Activated CD4-positive, alpha-beta T cell treated with anti-CD3 and anti-CD28 coated beads, Interleukin-10, Interleukin-2, amounts not matched to agents 100 ng/mL and 50 ng/mL, durations not matched to agents 16 hours and 8 hours (primary cell): ENCODE measurements at regions not wholly inside any gene's neighbourhood (a gene's known extent, or its start where the extent isn't known, plus 50 kb on each side); places are given as distances from the start of the nearest gene placed in this dataset.
"Not testable (repeated sequence)": the region's sequence is repeated elsewhere in the genome, so short reads cannot be mapped to it uniquely, and the experiment has no call there.

ENCODE experiments used
- DNase-seq: peaks from one replicate; pipeline ENCODE4 v3.0.0-alpha.2; 2020

DNA sequence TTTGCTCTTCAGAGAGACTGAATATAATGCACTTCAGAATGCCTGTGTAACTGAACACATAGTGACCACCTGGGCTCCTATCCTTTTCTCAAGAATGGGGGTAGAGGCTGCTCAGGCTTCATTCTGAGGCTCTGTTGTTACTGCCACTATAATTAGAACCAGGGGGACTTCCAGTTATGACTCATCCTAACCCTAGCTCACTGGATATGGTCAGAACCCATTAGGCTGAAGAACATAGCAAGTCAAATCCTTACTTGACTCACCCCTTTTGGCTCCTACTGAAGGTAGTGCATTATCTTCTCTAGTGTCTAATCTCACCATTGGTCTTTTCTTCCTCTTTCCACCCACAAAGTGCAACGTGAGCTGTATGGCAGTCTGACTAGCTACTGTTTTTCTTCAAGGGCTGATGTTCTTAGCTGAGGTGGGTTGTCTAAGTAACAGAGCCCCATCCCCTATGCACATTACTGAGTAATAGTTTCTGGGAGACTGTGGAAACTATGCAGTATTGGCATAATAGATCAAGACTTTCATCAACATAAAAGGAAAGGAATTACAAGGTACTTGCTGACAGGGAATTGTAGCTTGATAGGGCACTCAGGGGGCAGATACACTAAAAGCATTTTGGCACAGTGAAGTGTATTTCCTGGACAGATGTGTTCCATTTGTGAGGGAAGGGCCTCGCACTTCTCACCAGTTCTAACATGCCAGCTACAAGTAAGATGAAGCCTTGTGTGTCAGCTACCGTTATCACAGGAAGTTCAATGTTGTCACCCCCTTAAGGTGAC is 431.0 kb upstream of the MEF2C start:
- DNase-seq = peak; percentile 86

DNA sequence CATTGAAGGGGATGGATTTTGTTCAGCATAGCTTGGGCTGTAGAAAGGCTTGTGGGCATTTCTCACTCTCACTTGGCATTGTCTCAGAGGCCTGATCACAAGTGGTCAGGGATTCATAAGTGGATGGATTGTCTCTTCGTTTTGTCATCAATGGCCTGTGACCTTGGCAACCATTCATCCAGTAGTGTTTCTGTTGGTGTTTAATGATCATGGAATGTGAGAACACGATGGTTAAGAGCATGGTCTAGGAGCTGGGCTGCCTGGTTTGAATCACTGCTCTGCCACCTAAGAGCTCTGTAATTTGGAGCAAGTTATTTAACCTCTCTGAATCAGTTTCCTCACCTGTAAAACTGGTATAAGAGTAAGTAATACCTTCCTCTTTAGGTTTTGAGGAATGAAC is 430.1 kb upstream of the MEF2C start:
- peak; percentile 34 for DNase-seq

DNA sequence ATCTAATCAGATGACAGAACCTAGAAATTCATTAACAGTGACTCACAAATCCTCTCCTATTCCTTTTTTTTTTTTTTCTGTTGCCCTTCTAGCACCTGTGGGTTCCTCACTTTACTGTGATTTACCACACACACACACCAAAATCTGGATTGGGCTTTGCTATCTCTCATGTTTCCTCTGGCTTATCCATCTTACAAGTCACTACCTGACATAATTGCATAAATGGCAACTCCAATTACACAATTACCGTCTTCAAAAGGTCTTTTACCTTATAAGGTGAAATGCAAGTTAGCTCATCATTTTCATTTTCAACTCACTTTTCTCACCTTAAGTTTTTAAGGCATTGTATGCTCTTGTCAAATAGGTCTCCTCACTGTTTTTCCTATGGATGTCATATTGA is 426.3 kb upstream of the MEF2C start:
- no peak for DNase-seq

DNA sequence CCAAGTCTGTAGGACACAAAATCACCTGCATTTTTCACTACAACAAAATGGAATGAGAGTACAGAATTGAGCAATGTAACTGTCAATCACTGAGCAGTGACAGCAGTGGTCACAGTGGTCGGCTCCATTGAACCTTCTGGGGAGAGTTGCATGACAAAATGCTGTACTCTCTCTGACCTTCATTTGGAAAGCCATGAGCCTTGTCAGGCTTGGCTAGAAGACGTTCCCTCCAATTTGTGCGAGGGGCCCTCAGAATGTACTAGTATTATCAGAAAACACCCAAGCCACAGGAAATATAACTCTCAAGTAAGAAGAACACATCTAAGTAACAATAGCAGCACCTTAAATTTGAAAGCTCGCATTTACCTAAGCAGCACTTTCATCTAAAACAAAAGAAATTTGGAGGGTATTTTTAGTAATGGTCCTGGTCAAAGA is 425.6 kb upstream of the MEF2C start:
- no peak for DNase-seq

DNA sequence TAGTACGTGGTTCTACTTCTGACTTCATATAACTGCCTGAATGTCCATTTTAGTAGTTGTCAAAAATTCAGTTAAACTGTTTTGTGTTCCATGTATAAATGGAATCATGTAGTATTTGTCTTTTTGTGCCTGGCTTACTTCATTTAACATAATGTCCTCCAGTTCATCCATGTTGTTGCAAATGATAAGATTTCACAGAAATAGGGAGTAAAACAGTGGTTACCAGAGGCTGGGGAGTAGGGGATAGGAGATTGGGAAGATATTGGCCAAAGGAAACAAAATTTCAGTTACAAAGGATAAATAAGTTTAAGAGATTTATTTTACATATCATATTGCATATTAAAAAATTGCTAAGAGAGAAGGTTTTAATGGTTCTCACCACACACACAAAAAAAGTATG is 425.0 kb upstream of the MEF2C start:
- no peak for DNase-seq

DNA sequence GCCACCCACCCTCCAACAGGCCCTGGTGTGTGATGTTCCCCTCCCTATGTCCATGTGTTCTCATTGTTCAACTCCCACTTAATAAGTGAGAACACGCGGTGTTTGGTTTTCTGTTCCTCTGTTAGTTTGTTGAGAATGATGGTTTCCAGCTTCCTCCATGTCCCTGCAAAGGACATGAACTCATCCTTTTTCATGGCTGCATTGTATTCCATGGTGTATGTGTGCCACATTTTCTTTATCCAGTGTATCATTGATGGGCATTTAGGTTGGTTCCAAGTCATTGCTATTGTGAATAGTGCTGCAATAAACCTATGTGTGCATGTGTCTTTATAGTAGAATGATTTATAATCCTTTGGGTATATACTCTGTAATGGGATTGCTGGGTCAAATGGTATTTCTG is 424.2 kb upstream of the MEF2C start:
- DNase-seq = not testable (repeated sequence)

DNA sequence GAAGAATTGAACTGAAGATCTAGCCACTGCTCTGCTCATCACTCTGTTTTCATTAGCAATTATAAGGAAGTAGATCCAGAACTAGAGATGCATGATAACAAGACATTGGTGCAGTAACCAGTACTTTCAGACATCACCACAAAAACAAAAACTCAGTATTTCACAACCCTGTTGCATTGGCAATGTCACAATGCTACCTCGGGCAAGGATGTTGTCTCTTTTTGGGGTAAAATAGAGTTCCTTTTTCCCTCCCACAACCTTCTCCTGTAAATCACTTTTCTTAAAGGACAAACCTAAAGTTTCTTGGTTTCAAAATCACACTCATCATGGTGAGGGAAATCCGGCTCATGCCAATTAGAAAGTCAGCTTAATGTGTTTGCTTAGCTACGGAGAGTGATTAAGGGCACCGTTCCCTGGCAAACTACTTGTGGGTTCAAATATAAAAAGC is 420.1 kb upstream of the MEF2C start:
- no peak for DNase-seq

DNA sequence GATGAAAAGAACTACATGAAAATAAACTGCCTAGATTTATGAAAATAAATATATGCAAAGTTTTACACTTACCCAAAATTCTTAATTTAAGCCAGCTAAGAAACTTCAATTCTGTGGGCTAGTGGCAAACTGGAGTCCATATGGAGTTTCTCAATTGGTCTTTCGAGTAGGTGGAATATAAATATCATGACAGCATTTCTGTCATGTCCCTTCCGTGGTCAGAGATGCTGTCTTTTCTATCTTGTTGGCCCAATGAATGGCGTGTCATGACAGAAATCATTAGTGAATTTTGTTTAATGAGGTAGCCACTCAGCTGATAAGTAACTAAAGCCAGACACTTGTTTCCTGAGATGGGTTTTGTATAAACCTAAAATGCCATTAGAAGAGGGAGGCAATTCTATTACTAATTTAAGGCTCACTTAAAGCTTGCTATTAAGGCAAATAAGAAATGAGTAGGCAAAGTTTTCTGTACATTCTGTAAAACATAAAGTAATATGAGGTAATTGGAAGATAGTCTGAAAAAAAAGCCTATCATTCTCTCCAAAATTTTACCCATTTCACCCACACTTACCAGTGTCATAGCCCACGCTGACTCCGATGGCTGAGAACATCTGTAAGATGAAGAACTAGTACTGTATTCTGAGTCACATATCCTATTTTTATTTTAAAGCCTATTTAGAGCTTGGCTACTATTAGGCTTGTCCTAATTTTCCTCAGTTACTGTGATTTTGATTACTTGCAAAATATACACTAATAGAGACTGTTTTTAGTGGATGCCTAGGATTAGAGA is 419.3 kb upstream of the MEF2C start:
- DNase-seq = no peak

DNA sequence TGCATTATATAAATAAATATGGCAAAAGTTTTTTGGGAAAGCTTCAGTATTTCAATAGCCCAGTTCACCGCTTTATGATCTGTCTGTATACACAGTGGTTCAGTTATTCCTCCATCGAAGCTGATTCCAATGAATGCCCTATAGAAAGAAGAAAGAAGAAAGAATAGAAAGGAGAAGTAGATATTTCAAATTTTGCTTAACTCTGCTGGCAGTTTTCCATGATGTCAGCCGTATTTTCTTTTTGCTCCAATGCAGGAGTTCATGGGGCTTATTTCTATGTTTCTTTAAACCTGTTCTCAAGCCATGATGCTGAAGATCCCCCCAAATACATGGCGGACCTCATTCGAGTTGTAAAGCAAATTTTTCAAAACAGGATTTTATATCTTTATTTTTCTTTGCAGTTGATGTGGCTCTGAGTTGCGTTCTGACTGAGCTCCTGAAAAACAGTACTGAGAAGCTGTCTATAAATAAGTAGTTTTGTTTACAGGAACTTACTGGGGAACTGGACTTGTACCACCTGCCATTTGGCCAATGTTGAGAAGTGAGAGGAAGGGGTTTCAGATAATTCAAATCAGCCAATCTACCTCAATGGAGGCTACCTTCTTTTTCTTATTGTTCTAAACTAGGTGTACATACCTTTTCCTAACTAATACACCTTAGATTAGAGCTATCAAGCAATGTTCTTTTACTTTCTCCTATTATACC is 418.5 kb upstream of the MEF2C start:
- no peak for DNase-seq

DNA sequence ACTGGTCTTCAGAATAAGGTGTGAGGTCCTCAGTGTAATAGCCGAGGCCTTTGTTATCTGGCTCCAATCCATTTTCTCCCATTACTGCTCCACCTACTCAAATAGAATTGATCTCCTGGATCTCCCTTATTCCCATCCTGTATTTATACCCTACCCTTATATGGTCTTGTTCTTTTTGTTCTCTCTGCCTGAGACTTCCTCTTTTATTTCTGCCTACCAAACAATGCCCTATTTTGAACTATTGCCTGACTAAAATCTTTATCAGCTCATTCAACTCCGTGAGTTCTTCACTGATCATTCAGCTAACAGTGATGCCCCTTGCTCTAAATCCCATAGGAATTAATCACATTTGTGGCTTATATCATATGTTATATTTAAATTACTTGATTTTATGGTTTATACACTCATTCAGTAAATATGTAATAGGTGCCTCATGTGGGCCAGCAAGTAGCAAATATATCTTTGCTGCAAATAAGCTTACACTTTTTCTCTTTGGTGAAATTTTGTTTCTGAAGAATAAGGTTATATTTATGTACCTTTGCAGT is 417.5 kb upstream of the MEF2C start:
- DNase-seq = no peak

DNA sequence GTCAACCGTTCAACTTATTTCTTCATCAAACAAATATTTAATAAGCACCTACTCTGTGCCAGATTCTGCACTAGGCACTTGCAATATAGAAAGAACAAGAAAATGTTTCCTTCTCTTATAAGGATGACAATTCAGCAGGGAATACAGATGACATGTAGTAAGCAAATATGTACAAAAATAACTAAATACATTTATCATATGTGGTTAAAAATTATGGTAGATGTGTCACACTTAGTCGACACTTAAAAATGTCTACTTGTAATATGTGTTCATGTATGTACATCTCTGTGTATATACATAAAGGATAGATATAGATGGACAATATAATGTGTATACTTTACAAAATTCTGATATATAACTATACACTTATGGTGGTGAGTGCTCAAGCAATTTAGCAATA is 417.0 kb upstream of the MEF2C start:
- DNase-seq = no peak

DNA sequence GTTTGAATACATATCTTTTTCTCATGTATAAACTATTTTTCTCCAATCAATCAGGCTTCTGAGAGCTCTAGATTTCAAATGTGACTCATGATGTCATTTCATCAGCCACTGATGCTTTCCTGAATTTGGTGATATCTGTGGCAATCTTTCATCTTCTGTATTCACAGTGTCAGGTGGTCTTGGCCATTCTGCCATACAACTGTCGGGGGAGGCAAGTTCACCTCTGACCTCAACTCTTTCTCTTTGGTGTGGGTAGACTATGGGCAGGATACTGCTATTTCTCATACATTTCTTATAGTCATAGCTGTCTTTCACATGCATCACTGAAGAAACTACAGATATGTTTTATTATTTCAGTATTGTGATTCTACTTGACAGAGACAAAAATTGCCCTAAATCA is 414.1 kb upstream of the MEF2C start:
- DNase-seq = no peak

DNA sequence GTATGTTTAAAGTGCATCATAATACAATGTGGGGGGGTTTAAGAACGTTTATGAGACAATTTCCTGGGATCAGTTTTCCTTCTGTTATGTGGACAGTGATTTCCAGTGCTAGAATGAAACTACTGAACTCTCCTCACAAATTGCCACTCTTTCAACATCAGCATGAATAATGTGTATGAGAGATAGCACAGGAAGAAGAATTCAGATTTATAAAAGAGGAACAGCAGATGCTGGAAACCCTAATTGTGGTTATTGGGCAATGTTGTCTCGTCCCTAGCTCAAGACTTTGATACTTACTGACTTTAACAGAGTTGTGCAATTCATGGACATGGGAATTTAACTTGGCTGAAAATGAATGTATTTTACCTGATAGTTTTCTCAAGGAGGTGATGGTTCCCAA is 410.8 kb upstream of the MEF2C start:
- no peak for DNase-seq

DNA sequence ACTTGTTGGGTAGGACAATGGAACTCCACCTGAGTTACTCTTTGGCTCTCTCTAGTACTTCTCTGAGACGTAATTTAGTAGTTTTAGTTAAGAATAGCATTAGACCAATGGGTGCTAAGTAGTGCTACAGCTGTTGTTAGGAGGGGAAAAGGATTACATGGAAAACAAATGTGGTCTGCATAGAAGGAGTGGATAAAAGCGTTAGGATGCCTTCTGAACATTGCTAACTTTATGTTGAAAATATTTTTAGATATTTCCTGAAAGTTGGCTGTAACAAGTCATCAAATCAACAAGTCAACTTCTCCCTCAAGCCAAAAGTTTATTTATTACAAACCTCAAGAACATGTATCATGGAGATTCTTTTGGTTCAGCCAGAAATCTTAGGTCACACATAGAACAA is 409.5 kb upstream of the MEF2C start:
- no peak for DNase-seq

DNA sequence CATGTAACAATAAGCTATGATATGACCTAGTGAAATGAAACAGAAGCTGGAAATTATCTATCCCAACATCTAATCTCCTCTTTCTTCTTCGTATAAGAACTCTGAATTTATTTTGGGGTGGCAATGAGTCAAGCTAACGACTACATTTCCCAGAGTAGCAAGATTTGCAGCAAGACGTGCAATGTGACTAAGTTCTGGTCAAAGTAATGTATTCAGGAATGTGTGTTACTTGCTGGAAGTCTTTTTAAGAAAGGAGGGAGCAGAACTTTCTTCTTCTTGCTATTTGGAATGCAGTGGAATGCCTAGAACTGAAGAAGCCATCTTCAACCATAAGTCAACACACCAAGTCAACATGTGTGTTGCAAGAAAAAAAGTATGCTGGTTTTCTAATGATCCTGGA is 406.6 kb upstream of the MEF2C start:
- DNase-seq = no peak

DNA sequence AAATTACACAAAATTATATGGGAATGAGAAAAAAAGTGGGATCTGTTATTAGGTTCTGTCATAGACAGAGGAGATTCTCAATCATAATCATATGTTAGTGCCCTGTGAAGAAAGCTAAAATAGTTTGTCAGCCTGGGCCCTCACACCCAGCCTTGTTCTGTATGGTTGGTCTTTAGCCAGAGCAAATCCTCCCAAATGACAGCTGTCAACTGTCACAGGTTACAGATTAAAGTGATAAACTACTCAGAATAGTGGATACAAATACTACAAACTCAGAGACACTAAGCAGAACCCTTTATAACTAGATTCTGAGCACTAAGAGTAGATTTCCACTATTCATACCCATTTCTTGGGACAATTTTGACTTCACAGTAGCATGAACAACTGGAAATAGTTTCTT is 405.0 kb upstream of the MEF2C start:
- DNase-seq = no peak

DNA sequence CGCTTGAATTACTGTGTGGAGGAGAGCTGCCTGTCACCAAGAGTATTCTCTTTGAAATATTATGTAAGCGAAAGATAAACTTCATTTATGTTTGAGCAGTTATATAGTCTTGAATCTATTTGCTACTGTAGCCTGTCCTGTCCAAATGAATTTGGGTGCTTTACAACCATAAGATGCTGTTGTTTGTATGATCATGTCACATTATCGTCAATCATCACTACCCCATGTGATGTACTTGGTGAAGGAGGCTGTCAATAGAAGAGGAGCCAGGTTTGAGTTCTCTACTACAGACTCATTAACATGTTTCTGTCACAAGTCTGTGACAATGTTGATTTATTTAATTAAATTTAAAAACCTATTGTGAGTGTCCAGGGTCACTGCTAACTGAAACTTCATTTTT is 403.3 kb upstream of the MEF2C start:
- DNase-seq = no peak

DNA sequence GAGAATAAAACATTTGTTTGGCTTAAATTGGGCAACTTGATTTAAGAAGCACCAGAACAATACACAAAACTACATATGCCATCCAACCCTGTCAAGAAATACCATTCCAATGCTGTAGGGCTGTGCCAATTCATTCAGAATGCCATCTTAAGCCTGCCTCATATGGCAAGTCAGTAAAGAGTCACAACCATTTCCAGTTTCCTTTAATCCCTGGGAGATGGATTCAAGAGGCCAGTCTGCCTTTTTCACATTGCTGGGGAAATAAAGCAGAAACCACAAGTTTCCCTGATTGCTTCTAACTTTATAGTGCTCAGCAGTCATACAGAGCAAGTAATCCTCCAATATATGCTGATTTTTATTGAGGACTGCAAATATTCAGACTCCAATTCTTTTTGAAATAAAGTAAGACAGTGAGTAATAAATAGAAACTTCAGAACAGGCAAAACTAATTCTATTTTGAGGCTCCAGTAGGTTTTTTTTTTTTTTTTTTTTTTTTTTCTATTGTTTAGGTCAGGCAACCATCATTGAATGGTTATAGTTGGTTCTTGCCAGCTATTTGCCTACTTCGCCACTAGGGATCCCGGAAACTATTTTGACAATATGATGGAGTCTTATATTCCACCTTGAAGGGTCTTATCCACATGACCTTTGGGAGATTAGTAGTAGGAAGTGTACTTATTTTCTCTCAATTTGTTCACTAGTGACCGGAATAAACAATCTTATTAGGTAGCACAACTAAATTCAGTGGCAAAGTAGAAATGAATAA is 400.9 kb upstream of the MEF2C start:
- DNase-seq = no peak

DNA sequence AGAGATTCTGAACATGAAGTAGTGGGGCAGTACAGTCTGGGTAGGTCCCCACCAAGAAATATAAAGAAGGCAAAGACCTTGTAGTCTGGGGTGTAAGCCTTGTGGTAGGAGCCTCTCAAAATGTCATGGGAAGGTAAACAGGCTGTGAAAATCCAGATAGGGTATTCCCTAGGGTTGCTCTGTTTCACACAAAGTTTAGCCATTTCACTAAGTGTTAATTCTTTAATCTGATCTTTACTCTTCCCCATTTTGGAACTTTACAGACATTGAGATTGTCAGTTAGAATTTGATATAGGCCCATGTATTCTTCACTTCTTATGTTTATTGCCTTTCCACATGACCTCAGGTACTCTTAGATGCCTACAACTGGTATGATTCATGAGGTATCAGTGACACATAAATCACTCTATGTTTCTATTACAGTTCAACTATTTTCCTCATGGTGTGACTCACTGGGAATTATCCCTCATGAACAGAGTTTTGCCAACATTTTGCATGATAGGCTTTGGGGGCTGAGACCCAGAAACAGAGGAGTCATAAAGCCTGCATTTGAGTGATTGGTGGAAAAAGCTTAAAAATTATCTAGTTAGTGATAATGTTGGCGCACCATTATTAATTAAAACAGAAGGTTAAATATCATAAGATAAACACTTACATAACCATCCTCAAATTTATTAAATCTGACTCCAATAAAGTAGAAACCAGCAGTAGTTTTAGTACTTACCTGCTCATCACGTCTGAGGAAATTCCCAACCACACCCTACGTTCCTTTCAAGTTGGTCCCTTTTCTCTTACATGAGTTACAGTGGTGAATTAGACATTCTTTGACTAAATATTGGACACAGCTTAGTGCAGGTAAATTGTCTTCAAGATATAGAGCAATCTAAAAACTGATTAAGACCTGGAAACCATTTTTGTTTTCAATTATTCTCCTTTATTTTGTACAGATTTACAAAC is 399.8 kb upstream of the MEF2C start:
- DNase-seq = no peak

DNA sequence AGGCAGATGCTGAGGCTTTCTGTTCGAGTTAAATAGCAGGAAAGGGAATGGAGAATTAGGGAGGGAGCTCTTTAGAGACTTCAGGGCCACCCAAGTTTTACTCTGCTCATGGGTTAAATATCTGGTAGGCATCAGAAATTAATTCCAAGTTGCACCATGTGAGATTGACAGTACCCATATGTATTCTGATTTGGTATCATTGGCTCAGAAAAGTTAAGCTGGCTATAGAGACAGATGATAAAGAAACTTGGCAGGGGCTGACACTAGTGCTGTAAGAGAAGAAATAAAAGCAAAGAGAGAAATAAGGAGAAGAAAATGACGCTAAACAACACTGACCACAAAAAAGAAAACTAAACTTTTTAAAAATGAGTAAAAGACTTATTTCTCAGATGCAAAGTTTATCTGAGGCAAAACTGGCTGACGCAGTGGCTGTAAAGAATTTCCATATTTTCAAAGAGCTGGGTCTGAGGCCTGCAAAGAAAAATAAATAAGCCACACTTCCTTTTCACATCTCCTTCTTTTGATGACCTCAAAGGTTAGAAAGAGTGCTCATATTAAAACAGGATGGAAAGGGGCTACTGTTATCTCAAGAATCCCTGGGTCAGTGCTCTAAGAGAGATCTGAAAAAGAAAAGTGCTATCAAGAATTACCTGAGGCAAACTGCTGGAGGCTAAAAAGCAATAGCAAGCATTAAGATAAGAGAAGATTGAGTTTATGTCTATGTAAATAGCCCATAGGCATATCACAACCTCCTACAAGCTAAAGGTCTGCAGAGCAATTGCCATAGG is 399.0 kb upstream of the MEF2C start:
- no peak for DNase-seq

DNA sequence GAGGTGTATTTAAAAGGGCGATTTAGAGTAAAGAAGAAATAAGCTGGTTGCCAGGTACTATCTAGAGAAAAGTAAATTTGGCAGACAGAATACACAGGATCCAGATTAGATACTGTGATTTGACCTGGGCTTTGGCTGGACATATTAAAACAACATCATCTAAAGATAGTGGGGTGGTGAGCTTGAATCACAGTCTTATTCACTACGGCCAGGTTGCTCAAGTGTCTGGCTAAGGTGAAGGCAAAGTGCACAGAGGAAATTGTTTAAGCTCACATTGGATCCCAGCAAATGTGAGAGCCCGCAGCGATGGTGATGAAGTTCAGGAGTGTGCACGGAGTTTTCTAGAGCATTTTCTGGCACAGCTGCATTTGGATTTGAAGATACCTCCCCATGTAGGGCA is 398.2 kb upstream of the MEF2C start:
- no peak for DNase-seq
